Fibroblast of lung (primary cell): ENCODE measurements at regions not wholly inside any gene's neighbourhood (a gene's known extent, or its start where the extent isn't known, plus 50 kb on each side); places are given as distances from the start of the nearest gene placed in this dataset.

Experiments
- DNase-seq, 2 donors: peaks; one replicate each; pipeline versions ENCODE4 v3.0.0 to v3.0.0-alpha.2; 2010; ENCODE audit warnings: low read depth in 2 of 2
- H2AFZ ChIP-seq: 2 replicates; pipeline ENCODE4 v1.5.1; 2012; ENCODE audit warnings: low read length, control low read depth, inconsistent platforms
- H3K27ac ChIP-seq: 2 replicates; pipeline ENCODE4 v1.5.1; 2011; ENCODE audit warnings: low read length, control low read depth; ENCODE audit not compliant: insufficient read depth
- H3K27me3 ChIP-seq: 2 replicates; pipeline ENCODE4 v1.5.1; 2011; ENCODE audit warnings: mild to moderate bottlenecking, low read length; ENCODE audit not compliant: control insufficient read depth, insufficient read depth
- H3K36me3 ChIP-seq: 2 replicates; pipeline ENCODE4 v1.5.1; 2011; ENCODE audit warnings: low read length; ENCODE audit not compliant: control insufficient read depth, insufficient read depth
- H3K4me1 ChIP-seq: 2 replicates; pipeline ENCODE4 v1.5.1; 2011; ENCODE audit warnings: low read length; ENCODE audit not compliant: control insufficient read depth, insufficient read depth; ENCODE audit errors: extremely low read depth
- H3K4me2 ChIP-seq: 2 replicates; pipeline ENCODE4 v1.5.1; 2011; ENCODE audit warnings: low read length, control low read depth; ENCODE audit not compliant: insufficient read depth; ENCODE audit errors: extremely low read depth
- H3K4me3 ChIP-seq, 4 experiments: fragments of 200-600 bp in 1 of 4; sonication (generic) in 1 of 4; replicated peaks in 1 of 4; 2 replicates each; pipeline ENCODE4 v1.5.1; 2011 to 2016; ENCODE audit warnings: low read length in 4 of 4, low read depth in 3 of 4, mild to moderate bottlenecking in 3 of 4, control low read depth in 2 of 4, inconsistent platforms in 1 of 4, mixed read lengths in 1 of 4; ENCODE audit not compliant: insufficient read depth in 1 of 4; ENCODE audit errors: control extremely low read depth in 1 of 4
- H3K79me2 ChIP-seq: 2 replicates; pipeline ENCODE4 v1.5.1; 2012; ENCODE audit warnings: mild to moderate bottlenecking, low read length, inconsistent platforms; ENCODE audit not compliant: control insufficient read depth, insufficient read depth
- H3K9ac ChIP-seq: 2 replicates; pipeline ENCODE4 v1.5.1; 2011; ENCODE audit warnings: mild to moderate bottlenecking, low read length, control low read depth; ENCODE audit not compliant: insufficient read depth
- H3K9me3 ChIP-seq: 2 replicates; pipeline ENCODE4 v1.5.1; 2012; ENCODE audit warnings: low read depth, low read length; ENCODE audit not compliant: control insufficient read depth, insufficient read depth
- H4K20me1 ChIP-seq: 2 replicates; pipeline ENCODE4 v1.5.1; 2011; ENCODE audit warnings: low read length; ENCODE audit not compliant: control insufficient read depth, insufficient read depth; ENCODE audit errors: extremely low read depth
- EZH2 ChIP-seq: IDR thresholded peaks from 2 replicates; pipeline ENCODE4 v1.5.1; 2012; ENCODE audit warnings: low read length, control low read depth, mild to moderate bottlenecking; ENCODE audit errors: missing control alignments
- TF ChIP-seq, protein P1 (sequence below), 2 donors: IDR thresholded peaks in 1 of 2; conservative IDR thresholded peaks in 1 of 2; 1 replicate in 1 of 2; 2 replicates in 1 of 2; pipeline ENCODE4 v1.5.1; 2011 to 2012; ENCODE audit warnings: low read length in 2 of 2, control low read depth in 1 of 2, inconsistent platforms in 1 of 2, low read depth in 1 of 2, mild to moderate bottlenecking in 1 of 2

DNA sequence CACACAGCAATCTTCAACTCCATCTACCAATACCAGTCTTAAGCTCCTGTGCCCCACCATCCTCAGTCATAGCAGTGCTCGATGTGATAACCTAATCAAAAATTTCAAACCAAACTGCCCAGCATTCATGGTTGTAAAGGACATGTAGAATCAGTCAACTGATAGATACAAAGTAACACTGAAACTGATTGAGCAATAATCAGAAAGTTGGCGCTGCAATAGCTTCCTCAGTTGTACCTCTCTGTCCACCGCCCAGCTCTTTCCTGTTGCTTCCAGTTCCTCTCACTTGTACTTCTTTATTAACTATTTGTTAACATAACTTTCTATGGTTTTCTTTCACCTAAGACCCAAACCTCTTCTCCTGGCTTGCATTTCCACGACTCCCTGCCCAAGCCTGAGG, 745.7 kb downstream of the PDCD6IP start:
- Histone ChIP-seq H3K27me3 (no peaks in the 10 kb centered on the region), H3K36me3 (no peaks in the 10 kb centered on the region), H3K4me1 (no peaks in the 10 kb centered on the region), H4K20me1 (no peaks in the 10 kb centered on the region), H3K4me2 (no peak overlapping the region), H3K27ac (no peak overlapping the region), H3K79me2 (no peaks in the 10 kb centered on the region), H3K9me3 (no peaks in the 10 kb centered on the region), H2AFZ (no peak overlapping the region), H3K4me3 (no peak overlapping the region), H3K9ac (no peak overlapping the region)
- no peak for DNase-seq
- TF ChIP-seq, protein P1, sequence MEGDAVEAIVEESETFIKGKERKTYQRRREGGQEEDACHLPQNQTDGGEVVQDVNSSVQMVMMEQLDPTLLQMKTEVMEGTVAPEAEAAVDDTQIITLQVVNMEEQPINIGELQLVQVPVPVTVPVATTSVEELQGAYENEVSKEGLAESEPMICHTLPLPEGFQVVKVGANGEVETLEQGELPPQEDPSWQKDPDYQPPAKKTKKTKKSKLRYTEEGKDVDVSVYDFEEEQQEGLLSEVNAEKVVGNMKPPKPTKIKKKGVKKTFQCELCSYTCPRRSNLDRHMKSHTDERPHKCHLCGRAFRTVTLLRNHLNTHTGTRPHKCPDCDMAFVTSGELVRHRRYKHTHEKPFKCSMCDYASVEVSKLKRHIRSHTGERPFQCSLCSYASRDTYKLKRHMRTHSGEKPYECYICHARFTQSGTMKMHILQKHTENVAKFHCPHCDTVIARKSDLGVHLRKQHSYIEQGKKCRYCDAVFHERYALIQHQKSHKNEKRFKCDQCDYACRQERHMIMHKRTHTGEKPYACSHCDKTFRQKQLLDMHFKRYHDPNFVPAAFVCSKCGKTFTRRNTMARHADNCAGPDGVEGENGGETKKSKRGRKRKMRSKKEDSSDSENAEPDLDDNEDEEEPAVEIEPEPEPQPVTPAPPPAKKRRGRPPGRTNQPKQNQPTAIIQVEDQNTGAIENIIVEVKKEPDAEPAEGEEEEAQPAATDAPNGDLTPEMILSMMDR (conservative IDR thresholded peaks at IDR 0.05 in 1 of 2, IDR thresholded peaks at IDR 0.05 in 1 of 2; ENCODE audit: low read depth in 1 of 2, low read length in 2 of 2), result no peak
- TF ChIP-seq EZH2, result no peak

DNA sequence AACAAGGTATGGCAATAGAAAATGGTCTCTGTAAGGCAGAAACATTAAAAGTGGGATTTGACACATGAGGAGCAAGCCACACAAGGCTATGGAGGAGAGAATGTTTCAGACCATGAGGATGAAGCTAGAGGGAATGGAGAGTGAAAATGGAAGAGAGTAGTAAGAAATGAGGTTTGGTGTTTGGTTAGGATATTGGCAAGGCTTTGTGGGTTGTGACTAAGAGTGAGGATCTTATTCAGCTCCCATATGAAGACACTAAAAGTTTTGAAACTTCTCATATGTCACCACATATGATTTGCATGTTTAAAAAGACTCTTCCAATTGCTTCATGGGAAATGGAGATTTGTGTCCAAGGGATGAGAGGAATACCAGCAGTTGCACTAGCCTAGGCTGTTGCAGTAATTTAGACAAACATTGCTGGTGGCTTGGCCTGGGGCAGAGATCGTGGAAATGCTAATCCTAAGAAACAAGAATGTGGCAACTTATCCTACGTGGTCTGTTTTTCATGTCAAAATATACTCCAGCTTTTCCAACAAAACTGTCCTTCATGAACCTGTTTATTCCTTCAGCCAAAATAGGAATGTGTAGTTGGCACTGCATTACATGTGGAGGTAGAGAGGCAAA, 749.0 kb downstream of the PDCD6IP start:
- DNase-seq, result no peak
- no peak overlapping the region for H3K27ac ChIP-seq
- H3K27me3 ChIP-seq, result no peaks in the 10 kb centered on the region
- no peaks in the 10 kb centered on the region for H3K79me2 ChIP-seq
- H3K36me3 ChIP-seq, result no peaks in the 10 kb centered on the region
- no peaks in the 10 kb centered on the region for H3K9me3 ChIP-seq
- H3K9ac ChIP-seq, result no peak overlapping the region
- no peak overlapping the region for H3K4me3 ChIP-seq
- no peak overlapping the region for H3K4me2 ChIP-seq
- H2AFZ ChIP-seq, result no peak overlapping the region
- H3K4me1 ChIP-seq, result no peaks in the 10 kb centered on the region
- TF ChIP-seq, protein P1 (conservative IDR thresholded peaks at IDR 0.05 in 1 of 2, IDR thresholded peaks at IDR 0.05 in 1 of 2; ENCODE audit: low read depth in 1 of 2, low read length in 2 of 2), result no peak
- TF ChIP-seq EZH2, result no peak
- no peaks in the 10 kb centered on the region for H4K20me1 ChIP-seq

DNA sequence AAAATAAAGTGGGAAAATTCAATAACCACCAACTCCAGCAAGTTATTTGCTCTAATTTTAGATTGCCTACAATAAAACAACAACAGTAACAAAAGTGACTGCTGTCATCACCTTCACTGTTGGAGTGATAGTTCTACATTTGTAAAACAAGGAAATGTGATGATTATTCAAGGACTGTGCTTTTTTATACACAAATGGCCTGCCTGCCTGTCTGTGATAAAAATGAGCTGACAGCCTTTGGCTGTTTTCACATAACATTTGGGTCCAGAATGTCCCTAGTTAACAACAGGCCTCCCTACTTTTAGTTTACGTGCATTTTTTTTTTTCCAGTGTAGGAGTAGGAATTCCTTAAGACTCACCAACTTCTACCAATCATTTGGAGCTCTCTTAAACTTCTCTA, 768.8 kb downstream of the PDCD6IP start:
- H3K9me3 ChIP-seq, result no peaks in the 10 kb centered on the region
- no peak overlapping the region for H3K4me3 ChIP-seq
- DNase-seq, result no peak
- no peaks in the 10 kb centered on the region for H3K27me3 ChIP-seq
- no peak overlapping the region for H3K27ac ChIP-seq
- H4K20me1 ChIP-seq, result no peaks in the 10 kb centered on the region
- no peak overlapping the region for H2AFZ ChIP-seq
- no peak for TF ChIP-seq EZH2
- TF ChIP-seq, protein P1 (conservative IDR thresholded peaks at IDR 0.05 in 1 of 2, IDR thresholded peaks at IDR 0.05 in 1 of 2; ENCODE audit: low read depth in 1 of 2, low read length in 2 of 2), result no peak
- no peaks in the 10 kb centered on the region for H3K4me1 ChIP-seq
- H3K79me2 ChIP-seq, result no peaks in the 10 kb centered on the region
- H3K36me3 ChIP-seq, result no peaks in the 10 kb centered on the region
- H3K4me2 ChIP-seq, result no peak overlapping the region
- H3K9ac ChIP-seq, result no peak overlapping the region
